LHCN-M2 (cell line): ENCODE measurements at regions not wholly inside any gene's neighbourhood (a gene's known extent, or its start where the extent isn't known, plus 50 kb on each side); places are given as distances from the start of the nearest gene placed in this dataset.

Experiments
- DNase-seq: peaks from one replicate; pipeline ENCODE4 v3.0.0-alpha.2; 2012; ENCODE audit warnings: low read depth

DNA sequence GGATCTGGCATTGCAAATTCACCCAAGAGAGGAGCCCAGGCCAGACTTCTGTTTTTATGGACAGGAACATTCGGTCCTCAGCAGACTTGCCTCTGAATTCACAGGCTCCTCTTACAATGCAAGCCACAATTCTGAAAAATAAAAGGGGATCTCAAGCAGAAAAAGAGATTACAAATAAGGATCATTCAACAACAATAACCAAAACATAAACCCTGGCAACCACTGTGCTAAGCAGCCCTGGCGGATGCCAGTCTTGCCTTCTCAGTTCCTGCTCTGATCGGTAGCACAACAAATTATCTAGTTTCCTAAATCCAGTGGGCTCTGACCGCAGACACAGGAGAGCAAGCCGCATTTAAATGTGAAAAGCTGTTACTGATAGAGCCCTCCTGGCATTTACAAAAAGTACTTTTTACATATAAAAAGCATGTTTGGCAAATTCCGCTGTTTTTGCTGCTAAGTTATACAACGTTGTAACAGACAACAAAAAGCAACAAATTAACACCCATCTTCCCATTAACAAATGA is 123.4 kb upstream of the FOXD3 start:
- no peak for DNase-seq

GRCh38 chr1:63199706-63200335 is 122.5 kb upstream of the FOXD3 start:
- no peak for DNase-seq

- DNase-seq: no peak
Measured at GRCh38 chr1:63200676-63201075, 121.7 kb upstream of the FOXD3 start.

DNA sequence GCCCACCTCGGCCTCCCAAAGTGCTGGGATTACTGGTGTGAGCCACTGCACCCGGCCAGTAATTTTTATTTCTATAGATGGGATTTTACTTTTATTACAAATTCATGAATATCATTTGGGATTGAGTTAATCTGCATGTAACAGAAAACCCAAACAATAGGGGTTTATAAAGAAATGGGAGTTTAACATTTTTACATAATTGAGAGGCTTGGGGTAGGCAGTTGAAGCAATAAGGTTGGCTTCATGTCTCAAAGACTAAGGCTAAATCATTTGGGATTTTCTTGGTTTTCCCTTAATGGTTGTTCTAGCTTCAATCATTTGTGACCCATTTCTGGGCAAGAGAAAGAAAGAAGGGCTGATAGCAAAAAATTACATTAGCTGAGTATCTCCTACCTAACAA is 118.7 kb upstream of the FOXD3 start:
- no peak for DNase-seq

GRCh38 chr1:63205776-63206175 is 116.6 kb upstream of the FOXD3 start:
- no peak for DNase-seq

DNA sequence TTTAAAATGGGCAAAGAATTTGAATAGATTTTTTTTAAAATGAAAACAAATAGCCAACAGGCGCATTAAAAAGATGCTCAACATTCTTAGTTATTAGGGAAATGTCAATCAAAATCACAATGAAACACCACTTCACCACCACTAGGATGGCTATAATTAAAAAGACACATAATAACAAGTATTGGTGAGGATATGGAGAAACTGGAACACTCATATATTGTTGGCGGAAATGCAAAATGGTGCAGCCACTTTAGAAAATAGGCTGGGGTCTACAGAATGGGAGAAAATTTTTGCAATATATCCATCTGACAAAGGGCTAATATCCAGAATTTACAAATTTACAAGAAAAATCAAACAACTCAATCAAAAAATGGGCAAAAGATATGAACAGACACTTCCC is 107.8 kb upstream of the FOXD3 start:
- DNase-seq: no peak

DNA sequence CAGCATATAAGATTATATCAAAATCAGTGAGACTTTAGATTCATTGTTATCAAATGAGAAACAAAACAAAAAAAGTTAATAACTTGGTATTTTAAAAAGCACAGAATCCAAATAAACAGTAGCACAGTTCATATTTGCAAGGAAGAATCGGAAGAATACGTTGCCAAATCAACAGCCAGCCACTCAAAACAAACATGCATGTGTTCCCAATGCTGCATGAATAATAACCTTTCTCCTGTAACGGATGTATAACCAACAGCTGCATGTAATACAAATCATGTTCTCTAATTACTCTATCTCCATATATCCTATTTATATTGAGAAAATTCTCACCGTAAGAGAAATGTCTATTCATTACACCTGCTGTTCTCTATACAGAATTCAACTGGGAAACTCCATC is 98.9 kb upstream of the FOXD3 start:
- DNase-seq: peak; percentile 4

DNA sequence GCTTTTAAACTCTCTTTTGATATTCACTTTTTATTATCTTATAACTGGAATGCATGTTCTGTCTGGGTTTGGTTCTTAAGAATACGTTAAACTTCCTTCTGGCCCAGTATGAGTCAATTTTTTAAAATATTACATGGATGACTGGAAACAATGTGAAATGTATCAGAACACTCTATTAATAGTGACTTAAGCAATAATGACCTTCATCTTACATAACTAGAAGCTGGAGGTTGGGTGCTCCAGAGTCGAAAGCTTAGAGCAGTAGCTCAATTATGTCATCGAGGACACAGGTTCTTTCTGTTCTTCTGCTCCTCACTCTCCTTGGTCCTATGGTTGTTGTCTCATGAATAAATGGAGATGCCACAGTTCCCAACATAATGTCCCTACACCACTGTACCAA is 91.6 kb upstream of the FOXD3 start:
- DNase-seq: no peak

DNA sequence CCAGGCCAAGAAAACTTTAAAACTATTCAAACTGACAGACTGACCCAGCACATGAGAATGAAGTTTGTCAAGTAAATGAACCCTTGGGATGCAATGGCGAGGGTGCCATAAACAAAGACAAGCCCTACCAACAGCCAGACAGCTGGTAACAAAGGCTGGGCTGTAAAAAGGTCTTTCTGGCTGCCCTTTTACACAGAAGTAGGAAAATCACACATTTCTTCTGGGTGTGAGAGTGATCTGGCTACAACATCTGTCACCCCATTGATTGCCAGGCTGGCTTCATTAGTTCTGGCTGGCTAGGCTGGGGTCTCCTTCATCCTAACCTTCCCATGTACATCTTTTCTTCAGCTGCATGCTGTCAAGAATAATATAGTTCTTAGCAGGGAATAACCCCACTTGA is 83.6 kb upstream of the FOXD3 start:
- DNase-seq: no peak

- no peak for DNase-seq
Measured at GRCh38 chr1:63245186-63245585, 77.2 kb upstream of the FOXD3 start.

DNA sequence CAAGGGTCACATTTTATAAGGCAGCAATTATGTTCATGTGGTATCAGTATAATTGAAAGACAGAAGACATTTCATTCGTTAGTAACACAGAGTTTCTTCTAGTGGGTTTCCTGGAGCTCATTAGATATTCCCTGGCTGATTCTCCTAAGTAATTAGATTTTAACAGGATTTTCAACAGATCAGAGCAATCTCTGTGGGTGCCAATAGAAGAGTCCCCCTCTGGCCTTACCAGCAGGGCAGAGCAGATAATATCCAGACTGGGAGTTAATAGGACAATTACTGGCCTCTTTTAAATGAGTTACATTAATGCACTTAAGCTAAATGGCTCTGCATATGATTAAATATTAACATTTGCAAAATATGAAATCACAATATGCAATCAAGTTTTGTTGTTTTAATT is 74.2 kb upstream of the FOXD3 start:
- no peak for DNase-seq

GRCh38 chr1:63255153-63255552 is 67.2 kb upstream of the FOXD3 start:
- DNase-seq: no peak

DNA sequence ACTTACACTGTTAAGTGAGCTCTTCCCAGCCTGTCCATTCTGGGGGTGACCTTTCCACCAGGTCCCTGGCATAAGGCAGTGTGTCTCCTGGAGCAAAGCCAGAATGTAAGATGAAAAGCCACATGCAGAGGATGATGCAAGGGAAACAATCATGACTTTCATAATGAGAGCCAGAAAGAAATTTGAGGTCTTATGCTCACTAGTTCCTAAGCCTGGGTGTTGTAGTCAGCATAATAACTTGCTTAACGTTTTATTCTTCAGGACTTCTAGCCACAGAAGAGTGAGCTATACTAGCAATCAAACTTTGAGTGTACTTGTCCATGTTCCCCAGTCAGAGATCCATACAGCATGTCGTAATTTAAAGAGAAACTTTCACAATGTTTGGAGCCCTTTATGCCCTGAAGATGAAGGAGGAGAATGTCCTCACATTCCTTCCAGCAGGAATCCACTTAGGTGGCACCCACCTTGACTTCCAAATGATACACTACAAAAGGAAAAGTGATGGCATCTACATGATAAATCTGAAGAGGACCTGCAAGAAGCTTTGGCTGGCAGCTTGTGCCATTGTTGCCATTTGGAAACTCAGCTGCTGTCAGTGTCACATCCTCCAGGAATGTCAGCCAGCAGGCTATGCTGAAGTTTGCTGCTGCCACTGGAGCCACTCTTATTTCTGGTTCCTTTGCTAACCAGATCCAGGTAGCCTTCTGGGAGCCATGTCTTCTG is 60.5 kb upstream of the FOXD3 start:
- peak; percentile 12 for DNase-seq

GRCh38 chr1:63262459-63262770 is 60.0 kb upstream of the FOXD3 start:
- DNase-seq: no peak

- DNase-seq: peak; percentile 15
Measured at GRCh38 chr1:63264161-63264560, 58.2 kb upstream of the FOXD3 start.

- DNase-seq: no peak
Measured at GRCh38 chr1:63266857-63267256, 55.5 kb upstream of the FOXD3 start.

DNA sequence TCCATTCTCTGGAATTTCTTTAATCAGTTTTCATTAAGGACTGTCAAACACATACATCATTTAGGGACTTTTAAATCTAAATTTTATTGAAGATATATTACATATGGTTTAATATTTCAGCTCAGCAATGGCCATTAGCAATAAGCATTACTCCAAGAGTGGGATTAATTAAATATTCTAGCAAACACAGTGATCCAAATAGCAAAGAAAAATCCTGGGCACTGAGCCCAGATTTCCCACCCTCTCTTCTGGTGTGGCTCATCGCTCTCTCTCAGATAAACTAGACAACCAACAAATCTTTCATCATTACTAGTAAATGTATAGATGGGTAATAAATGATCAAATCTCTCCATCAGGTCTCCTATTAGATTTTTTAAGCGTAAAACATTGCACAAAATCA is 53.5 kb upstream of the FOXD3 start:
- DNase-seq: no peak

DNA sequence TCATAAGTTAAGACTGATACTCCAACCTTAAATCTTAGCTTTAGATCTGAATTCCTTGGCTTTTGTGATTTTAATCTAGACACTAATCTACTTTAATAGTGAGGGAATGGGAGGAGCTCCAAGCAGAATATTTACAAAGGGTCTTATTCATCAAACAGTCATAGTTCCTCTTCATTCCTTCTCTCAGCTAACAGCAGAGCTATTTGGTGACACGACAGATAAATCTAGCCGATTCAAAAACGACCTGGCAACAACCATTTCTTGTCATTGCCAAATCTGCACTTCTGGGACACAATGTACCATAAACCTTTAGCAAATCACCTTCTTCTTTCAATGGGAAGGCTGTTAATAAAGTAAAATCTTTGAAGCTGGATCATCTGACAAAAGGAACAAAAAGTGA is 52.8 kb upstream of the FOXD3 start:
- no peak for DNase-seq
